ENCODE measurements at regions not wholly inside any gene's neighbourhood (a gene's known extent, or its start where the extent isn't known, plus 50 kb on each side); places are given as distances from the start of the nearest gene placed in this dataset.

GRCh38 chr6:128763599-128764300 is 119.2 kb upstream of the LAMA2 start:
- ATAC-seq (replicated peaks in 6 of 8): peak in 1 of 8 experiments; percentile 25
- 0 to 100% (median 76%) methylated on average over 1 to 2 of the region's 2 CpGs; no CpG with 5 or more reads in 3 of the 10 experiments for WGBS, 10 experiments
- in situ Hi-C loops (cut with MboI; ENCODE audit: low pct_unique_long_range_greater_than_20kb in 2 of 9, low sequenced_read_pairs in 9 of 9, unreplicated experiment in 9 of 9): no loop called here

DNA sequence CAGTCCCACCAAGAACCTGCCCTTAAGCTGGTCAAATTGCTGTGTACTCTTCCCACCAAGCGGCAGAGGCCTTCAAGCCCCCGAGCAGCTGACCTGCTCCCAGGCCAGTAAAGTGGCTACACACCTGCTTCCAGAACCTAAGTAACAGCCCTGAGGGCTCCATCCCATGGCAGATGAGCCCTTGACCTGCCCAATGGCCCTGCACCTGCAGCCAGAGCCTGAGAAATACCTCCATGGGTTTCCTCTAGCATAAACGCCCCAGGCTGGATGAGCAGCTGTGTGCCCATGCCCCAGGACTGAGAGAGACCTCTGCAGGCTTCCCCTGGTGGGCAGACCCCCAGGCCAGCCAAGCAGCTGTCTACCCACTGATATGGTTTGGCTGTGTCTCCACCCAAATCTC is 123.0 kb upstream of the LAMA2 start:
- H3K4me1 ChIP-seq (replicated peaks in 1 of 2): no peaks in the 10 kb centered on the region
- no peak overlapping the region for H3K4me3 ChIP-seq
- no peak overlapping the region for H3K27ac ChIP-seq
- in situ Hi-C loops (cut with MboI; ENCODE audit: low pct_unique_long_range_greater_than_20kb in 2 of 9, low sequenced_read_pairs in 9 of 9, unreplicated experiment in 9 of 9): no loop called here
- ATAC-seq (replicated peaks in 6 of 8): no peak
- 70 to 100% (median 100%) methylated on average over 1 to 2 of the region's 3 CpGs; no CpG with 5 or more reads in 7 of the 10 experiments for WGBS, 10 experiments

More at GRCh38 chr6:128763599-128764300, 119.2 kb upstream of the LAMA2 start:
- no peaks in the 10 kb centered on the region for H3K4me1 ChIP-seq (replicated peaks in 1 of 2)
- H3K27ac ChIP-seq: no peak overlapping the region
- H3K4me3 ChIP-seq: no peak overlapping the region

- ATAC-seq (replicated peaks in 6 of 8): no peak
- in situ Hi-C loops (cut with MboI; ENCODE audit: low pct_unique_long_range_greater_than_20kb in 2 of 9, low sequenced_read_pairs in 9 of 9, unreplicated experiment in 9 of 9): no loop called here
- Histone ChIP-seq H3K27ac (no peak overlapping the region), H3K4me1 (replicated peaks in 1 of 2) (no peaks in the 10 kb centered on the region), H3K4me3 (no peak overlapping the region)
Measured at GRCh38 chr6:128759447-128759846, 123.5 kb upstream of the LAMA2 start.

GRCh38 chr6:128757961-128758360 is 125.0 kb upstream of the LAMA2 start:
- H3K4me3 ChIP-seq: no peak overlapping the region
- no peaks in the 10 kb centered on the region for H3K4me1 ChIP-seq (replicated peaks in 1 of 2)
- no peak overlapping the region for H3K27ac ChIP-seq
- ATAC-seq (replicated peaks in 6 of 8): no peak
- in situ Hi-C loops (cut with MboI; ENCODE audit: low pct_unique_long_range_greater_than_20kb in 2 of 9, low sequenced_read_pairs in 9 of 9, unreplicated experiment in 9 of 9): no loop called here

- ATAC-seq (replicated peaks in 6 of 8): no peak
- H3K4me1 ChIP-seq (replicated peaks in 1 of 2): no peaks in the 10 kb centered on the region
- no peak overlapping the region for H3K27ac ChIP-seq
- H3K4me3 ChIP-seq: no peak overlapping the region
- WGBS, 10 experiments: 70 to 100% (median 85%) methylated on average over 1 to 5 of the region's 5 CpGs
- in situ Hi-C loops (cut with MboI; ENCODE audit: low pct_unique_long_range_greater_than_20kb in 2 of 9, low sequenced_read_pairs in 9 of 9, unreplicated experiment in 9 of 9): no loop called here
Measured at GRCh38 chr6:128754658-128755256, 128.2 kb upstream of the LAMA2 start.

- ATAC-seq (replicated peaks in 6 of 8): peak in 5 of 8 experiments; percentile 33 to 95 (median 57)
- Histone ChIP-seq H3K27ac (no peak overlapping the region), H3K4me3 (no peak overlapping the region), H3K4me1 (replicated peaks in 1 of 2) (no peaks in the 10 kb centered on the region)
- WGBS, 10 experiments: 0 to 49% (median 36%) methylated on average over 2 to 5 of the region's 5 CpGs
- in situ Hi-C loops (cut with MboI; ENCODE audit: low pct_unique_long_range_greater_than_20kb in 2 of 9, low sequenced_read_pairs in 9 of 9, unreplicated experiment in 9 of 9): loop anchor here in 3 of 9 experiments (25.0 kb wide), 2 partner anchors 518 to 1007 kb away; no protein-coding TSS in a partner anchor
Measured at GRCh38 chr6:128743974-128744765, 138.8 kb upstream of the LAMA2 start.

DNA sequence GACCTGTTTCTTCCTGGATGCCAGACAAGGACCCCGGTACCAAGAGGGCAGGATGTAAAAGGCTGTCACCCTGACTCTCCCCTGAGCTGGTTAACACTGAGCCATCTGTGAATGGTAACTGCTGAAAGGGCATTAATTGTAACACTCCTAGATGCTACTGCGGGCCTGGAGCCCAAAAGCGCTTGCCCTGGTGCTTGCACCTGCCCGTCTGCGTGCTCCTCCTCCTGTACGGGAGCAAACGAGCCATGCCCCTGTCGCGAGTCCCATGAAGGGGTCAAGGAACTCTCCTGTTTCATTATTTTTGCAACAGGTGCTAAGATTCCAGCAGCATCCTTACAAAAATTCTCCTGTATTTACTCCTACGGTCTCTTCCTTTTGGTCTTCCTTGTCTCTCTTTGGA is 140.0 kb upstream of the LAMA2 start:
- no peak overlapping the region for H3K27ac ChIP-seq
- no peak for ATAC-seq (replicated peaks in 6 of 8)
- in situ Hi-C loops (cut with MboI; ENCODE audit: low pct_unique_long_range_greater_than_20kb in 2 of 9, low sequenced_read_pairs in 9 of 9, unreplicated experiment in 9 of 9): loop anchor here in 3 of 9 experiments (25.0 kb wide), 2 partner anchors 519 to 1006 kb away; no protein-coding TSS in a partner anchor

DNA sequence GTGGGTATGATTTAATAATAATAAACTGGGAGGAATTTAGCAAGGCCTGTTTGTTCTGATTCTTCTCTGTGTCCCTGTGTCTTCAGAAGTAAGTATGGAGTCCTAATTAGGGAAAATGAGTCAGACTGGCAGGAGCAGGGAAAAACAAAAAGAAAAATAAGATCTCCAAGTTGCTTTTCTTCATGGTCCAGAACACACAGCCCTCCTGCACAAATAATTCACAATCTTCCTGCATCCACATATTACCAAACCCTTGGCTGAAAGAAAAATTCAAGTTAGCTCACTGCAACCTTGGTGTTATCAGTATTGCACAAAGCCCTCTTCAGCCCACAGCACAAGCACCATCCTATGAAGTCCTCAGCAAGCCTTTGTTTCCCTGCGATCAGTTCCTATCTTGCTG is 142.0 kb upstream of the LAMA2 start:
- no peak for ATAC-seq (replicated peaks in 6 of 8)
- in situ Hi-C loops (cut with MboI; ENCODE audit: low pct_unique_long_range_greater_than_20kb in 2 of 9, low sequenced_read_pairs in 9 of 9, unreplicated experiment in 9 of 9): loop anchor here in 3 of 9 experiments (25.0 kb wide), 2 partner anchors 521 to 1004 kb away; no protein-coding TSS in a partner anchor
- Histone ChIP-seq H3K4me3 (no peak overlapping the region), H3K4me1 (replicated peaks in 1 of 2) (no peaks in the 10 kb centered on the region), H3K27ac (no peak overlapping the region)
- WGBS, 10 experiments: 80 to 100% (median 100%) methylated on average over 1 of the region's 1 CpG; no CpG with 5 or more reads in 5 of the 10 experiments

More for the DNA sequence above, 140.0 kb upstream of the LAMA2 start:
- WGBS, 10 experiments: 83 to 100% (median 95%) methylated on average over 1 to 7 of the region's 10 CpGs; no CpG with 5 or more reads in 1 of the 10 experiments
- Histone ChIP-seq H3K4me1 (replicated peaks in 1 of 2) (no peaks in the 10 kb centered on the region), H3K4me3 (no peak overlapping the region)

DNA sequence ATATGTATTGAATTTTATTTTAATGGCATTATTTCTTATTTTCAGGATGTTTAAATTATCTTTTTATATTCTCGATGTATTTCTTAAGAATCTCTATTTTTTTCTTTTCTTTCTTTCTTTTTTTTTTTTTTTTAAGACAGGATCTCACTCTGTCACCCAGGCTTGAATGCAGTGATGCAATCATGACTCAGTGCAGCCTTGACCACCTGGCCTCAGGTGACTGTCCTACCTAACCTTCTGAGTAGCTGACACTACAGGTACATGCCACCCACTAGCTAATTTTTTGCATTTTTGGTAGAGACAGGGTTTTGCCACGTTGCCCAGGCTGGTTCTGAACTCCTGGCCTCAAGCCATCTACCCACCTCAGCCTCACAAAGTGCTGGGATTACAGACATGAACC is 143.8 kb upstream of the LAMA2 start:
- Histone ChIP-seq H3K4me1 (replicated peaks in 1 of 2) (no peaks in the 10 kb centered on the region), H3K4me3 (no peak overlapping the region), H3K27ac (no peak overlapping the region)
- no peak for ATAC-seq (replicated peaks in 6 of 8)
- WGBS, 10 experiments: 26 to 100% (median 56%) methylated on average over 1 to 2 of the region's 2 CpGs
- in situ Hi-C loops (cut with MboI; ENCODE audit: low pct_unique_long_range_greater_than_20kb in 2 of 9, low sequenced_read_pairs in 9 of 9, unreplicated experiment in 9 of 9): loop anchor here in 4 of 9 experiments (10.0 to 25.0 kb wide), 3 partner anchors 523 to 1004 kb away; no protein-coding TSS in a partner anchor

- in situ Hi-C loops (cut with MboI; ENCODE audit: low pct_unique_long_range_greater_than_20kb in 2 of 9, low sequenced_read_pairs in 9 of 9, unreplicated experiment in 9 of 9): loop anchor here in 4 of 9 experiments (10.0 to 25.0 kb wide), 3 partner anchors 524 to 1003 kb away; no protein-coding TSS in a partner anchor
- ATAC-seq (replicated peaks in 6 of 8): no peak
- no peak overlapping the region for H3K4me3 ChIP-seq
- no peaks in the 10 kb centered on the region for H3K4me1 ChIP-seq (replicated peaks in 1 of 2)
- no peak overlapping the region for H3K27ac ChIP-seq
- WGBS, 10 experiments: 83 to 100% (median 100%) methylated on average over 2 to 3 of the region's 3 CpGs; no CpG with 5 or more reads in 3 of the 10 experiments
Measured at GRCh38 chr6:128738112-128738511, 144.8 kb upstream of the LAMA2 start.

- ATAC-seq (replicated peaks in 6 of 8): no peak
- no peak overlapping the region for H3K27ac ChIP-seq
- no peaks in the 10 kb centered on the region for H3K4me1 ChIP-seq (replicated peaks in 1 of 2)
- H3K4me3 ChIP-seq: no peak overlapping the region
- in situ Hi-C loops (cut with MboI; ENCODE audit: low pct_unique_long_range_greater_than_20kb in 2 of 9, low sequenced_read_pairs in 9 of 9, unreplicated experiment in 9 of 9): loop anchor here in 4 of 9 experiments (10.0 to 25.0 kb wide), 3 partner anchors 526 to 1002 kb away; no protein-coding TSS in a partner anchor
Measured at GRCh38 chr6:128736780-128737179, 146.2 kb upstream of the LAMA2 start.

- no peak overlapping the region for H3K4me3 ChIP-seq
- H3K27ac ChIP-seq: no peak overlapping the region
- 14 to 100% (median 84%) methylated on average over 1 to 2 of the region's 2 CpGs; no CpG with 5 or more reads in 4 of the 10 experiments for WGBS, 10 experiments
- in situ Hi-C loops (cut with MboI; ENCODE audit: low pct_unique_long_range_greater_than_20kb in 2 of 9, low sequenced_read_pairs in 9 of 9, unreplicated experiment in 9 of 9): loop anchor here in 4 of 9 experiments (10.0 to 25.0 kb wide), 3 partner anchors 531 to 997 kb away; no protein-coding TSS in a partner anchor
- peak in 5 of 8 experiments; percentile 39 to 78 (median 72) for ATAC-seq (replicated peaks in 6 of 8)
- H3K4me1 ChIP-seq (replicated peaks in 1 of 2): no peaks in the 10 kb centered on the region
Measured at GRCh38 chr6:128731249-128732165, 151.4 kb upstream of the LAMA2 start.

All from motor neuron (in vitro differentiated cells).